ENCODE measurements at regions not wholly inside any gene's neighbourhood (a gene's known extent, or its start where the extent isn't known, plus 50 kb on each side); places are given as distances from the start of the nearest gene placed in this dataset.

DNA sequence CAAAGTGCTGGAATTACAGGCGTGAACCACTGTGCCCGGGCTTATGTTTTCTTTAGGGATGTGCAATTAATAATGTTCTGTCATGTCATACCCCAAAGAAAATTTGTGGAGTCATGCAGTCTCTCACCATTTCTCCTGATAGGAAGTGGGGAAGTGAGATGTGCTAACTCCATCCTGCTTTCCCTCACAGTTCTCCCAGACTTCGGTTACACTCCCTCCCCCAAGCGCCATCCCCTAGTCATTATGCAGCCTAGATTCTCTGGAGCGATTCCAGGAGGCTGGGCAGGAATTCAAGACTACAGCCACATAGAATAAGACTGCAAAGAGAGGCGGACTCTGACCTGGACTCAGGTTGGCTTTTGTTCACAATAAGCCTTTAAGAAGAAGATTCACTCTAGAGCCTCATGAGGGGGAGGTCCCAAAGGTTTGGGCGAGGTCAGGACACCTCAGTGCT lies 271.4 kb downstream of the ALDH8A1 start:
- no peak for TF ChIP-seq POLR2A (IDR thresholded peaks at IDR 0.05)
- TF ChIP-seq, protein P1, sequence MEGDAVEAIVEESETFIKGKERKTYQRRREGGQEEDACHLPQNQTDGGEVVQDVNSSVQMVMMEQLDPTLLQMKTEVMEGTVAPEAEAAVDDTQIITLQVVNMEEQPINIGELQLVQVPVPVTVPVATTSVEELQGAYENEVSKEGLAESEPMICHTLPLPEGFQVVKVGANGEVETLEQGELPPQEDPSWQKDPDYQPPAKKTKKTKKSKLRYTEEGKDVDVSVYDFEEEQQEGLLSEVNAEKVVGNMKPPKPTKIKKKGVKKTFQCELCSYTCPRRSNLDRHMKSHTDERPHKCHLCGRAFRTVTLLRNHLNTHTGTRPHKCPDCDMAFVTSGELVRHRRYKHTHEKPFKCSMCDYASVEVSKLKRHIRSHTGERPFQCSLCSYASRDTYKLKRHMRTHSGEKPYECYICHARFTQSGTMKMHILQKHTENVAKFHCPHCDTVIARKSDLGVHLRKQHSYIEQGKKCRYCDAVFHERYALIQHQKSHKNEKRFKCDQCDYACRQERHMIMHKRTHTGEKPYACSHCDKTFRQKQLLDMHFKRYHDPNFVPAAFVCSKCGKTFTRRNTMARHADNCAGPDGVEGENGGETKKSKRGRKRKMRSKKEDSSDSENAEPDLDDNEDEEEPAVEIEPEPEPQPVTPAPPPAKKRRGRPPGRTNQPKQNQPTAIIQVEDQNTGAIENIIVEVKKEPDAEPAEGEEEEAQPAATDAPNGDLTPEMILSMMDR (IDR thresholded peaks at IDR 0.05), result no peak
